Adrenal gland (tissue), 5 donors: ENCODE measurements at regions not wholly inside any gene's neighbourhood (a gene's known extent, or its start where the extent isn't known, plus 50 kb on each side); places are given as distances from the start of the nearest gene placed in this dataset.

Experiments
- POLR2A ChIP-seq, 2 donors: fragments of 450-650 bp; IDR thresholded peaks; one replicate each; pipeline ENCODE4 v1.6.1; 2017; ENCODE audit warnings: antibody characterized with exemption in 2 of 2, mild to moderate bottlenecking in 2 of 2, moderate library complexity in 1 of 2
- TF ChIP-seq, protein P1 (sequence below), 6 experiments: fragments of 450-650 bp in 4 of 6; fragments of 200-600 bp in 2 of 6; sonication (generic) in 1 of 6; IDR thresholded peaks; 1 replicate in 5 of 6; 2 replicates in 1 of 6; pipeline versions ENCODE4 v1.5.1 to v1.8.0; 2016 to 2021; ENCODE audit warnings: antibody characterized with exemption in 6 of 6, mild to moderate bottlenecking in 2 of 6, moderate library complexity in 1 of 6
- donor health status: DM: no; HTN: no; CAD: no.

DNA sequence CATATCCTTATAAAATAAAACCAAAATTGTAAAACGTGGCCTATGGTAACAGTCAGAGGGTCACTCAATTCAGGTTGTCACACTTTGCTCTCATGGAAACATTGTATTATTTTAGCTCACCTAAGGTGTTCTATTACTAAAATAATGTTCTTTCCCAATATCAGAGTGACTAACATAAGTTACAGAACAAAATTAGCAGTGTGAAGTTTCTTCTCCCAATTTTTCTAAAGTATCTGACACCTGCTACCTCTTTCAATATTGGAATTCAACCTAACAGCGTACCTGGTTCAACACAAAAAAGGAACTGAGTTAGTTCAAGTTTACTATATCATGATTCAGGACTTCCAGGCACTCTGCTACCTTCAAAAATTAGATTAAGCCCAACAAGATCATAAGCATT lies 190.4 kb downstream of the ZEB2 start:
- TF ChIP-seq, protein P1, sequence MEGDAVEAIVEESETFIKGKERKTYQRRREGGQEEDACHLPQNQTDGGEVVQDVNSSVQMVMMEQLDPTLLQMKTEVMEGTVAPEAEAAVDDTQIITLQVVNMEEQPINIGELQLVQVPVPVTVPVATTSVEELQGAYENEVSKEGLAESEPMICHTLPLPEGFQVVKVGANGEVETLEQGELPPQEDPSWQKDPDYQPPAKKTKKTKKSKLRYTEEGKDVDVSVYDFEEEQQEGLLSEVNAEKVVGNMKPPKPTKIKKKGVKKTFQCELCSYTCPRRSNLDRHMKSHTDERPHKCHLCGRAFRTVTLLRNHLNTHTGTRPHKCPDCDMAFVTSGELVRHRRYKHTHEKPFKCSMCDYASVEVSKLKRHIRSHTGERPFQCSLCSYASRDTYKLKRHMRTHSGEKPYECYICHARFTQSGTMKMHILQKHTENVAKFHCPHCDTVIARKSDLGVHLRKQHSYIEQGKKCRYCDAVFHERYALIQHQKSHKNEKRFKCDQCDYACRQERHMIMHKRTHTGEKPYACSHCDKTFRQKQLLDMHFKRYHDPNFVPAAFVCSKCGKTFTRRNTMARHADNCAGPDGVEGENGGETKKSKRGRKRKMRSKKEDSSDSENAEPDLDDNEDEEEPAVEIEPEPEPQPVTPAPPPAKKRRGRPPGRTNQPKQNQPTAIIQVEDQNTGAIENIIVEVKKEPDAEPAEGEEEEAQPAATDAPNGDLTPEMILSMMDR (IDR thresholded peaks at IDR 0.05), result no peak
- TF ChIP-seq POLR2A (IDR thresholded peaks at IDR 0.05), result no peak
